ENCODE measurements at regions not wholly inside any gene's neighbourhood (a gene's known extent, or its start where the extent isn't known, plus 50 kb on each side); places are given as distances from the start of the nearest gene placed in this dataset.

- DNase-seq, result no peak
- H3K27ac ChIP-seq, result no peak overlapping the region
- intact Hi-C loops (cut with DNase I), result no loop called here
Measured at GRCh38 chr6:95848717-95849116, 167.1 kb upstream of the FUT9 start.

GRCh38 chr6:95856876-95857364 lies 158.9 kb upstream of the FUT9 start:
- intact Hi-C loops (cut with DNase I), result loop anchor here in 1 of 10 donors (1.0 kb wide), 1 partner anchor 17 kb away; no protein-coding TSS in a partner anchor
- Histone ChIP-seq H3K9me3 (peaks cover 0 to 20% (median 7%) of the 10 kb centered on the region in 12 donors), H3K36me3 (no peaks in the 10 kb centered on the region), H3K4me3 (no peak overlapping the region), H3K4me1 (no peaks in the 10 kb centered on the region), H3K27me3 (no peaks in the 10 kb centered on the region), H3K27ac (no peak overlapping the region)
- DNase-seq, result no peak
- ATAC-seq, result no peak
- 72 to 80% (median 77%) methylated on average over 7 of the region's 7 CpGs for WGBS, 4 donors
- TF ChIP-seq CTCF (IDR thresholded peaks at IDR 0.05), result no peak
- no peak for TF ChIP-seq POLR2A (IDR thresholded peaks at IDR 0.05)

More at GRCh38 chr6:95848717-95849116, 167.1 kb upstream of the FUT9 start:
- Histone ChIP-seq H3K4me1 (no peaks in the 10 kb centered on the region), H3K4me3 (no peak overlapping the region), H3K27me3 (no peaks in the 10 kb centered on the region), H3K36me3 (no peaks in the 10 kb centered on the region), H3K9me3 (no peaks in the 10 kb centered on the region)
- no peak for TF ChIP-seq POLR2A (IDR thresholded peaks at IDR 0.05)
- TF ChIP-seq CTCF (IDR thresholded peaks at IDR 0.05), result no peak
- WGBS, 4 donors, result 62 to 66% (median 62%) methylated on average over 8 of the region's 8 CpGs
- peak in 1 of 4 donors; percentile 14 for ATAC-seq

GRCh38 chr6:95865857-95866256 lies 149.9 kb upstream of the FUT9 start:
- intact Hi-C loops (cut with DNase I), result loop anchor here in 8 of 10 donors (2.0 to 5.0 kb wide), 2 partner anchors 434 to 435 kb away; no protein-coding TSS in a partner anchor
- ATAC-seq (no peak), DNase-seq (no peak)
- Histone ChIP-seq H3K9me3 (no peaks in the 10 kb centered on the region), H3K4me3 (no peak overlapping the region), H3K4me1 (no peaks in the 10 kb centered on the region), H3K27ac (no peak overlapping the region), H3K27me3 (peaks cover 0 to 8% (median 0%) of the 10 kb centered on the region in 9 donors), H3K36me3 (no peaks in the 10 kb centered on the region)
- TF ChIP-seq CTCF (IDR thresholded peaks at IDR 0.05), result no peak
- TF ChIP-seq POLR2A (IDR thresholded peaks at IDR 0.05), result no peak

- Histone ChIP-seq H3K4me1 (no peaks in the 10 kb centered on the region), H3K36me3 (no peaks in the 10 kb centered on the region), H3K9me3 (no peaks in the 10 kb centered on the region), H3K27me3 (peaks cover 0 to 8% (median 0%) of the 10 kb centered on the region in 9 donors), H3K27ac (no peak overlapping the region), H3K4me3 (no peak overlapping the region)
- ATAC-seq (no peak), DNase-seq (no peak)
- 28 to 38% (median 36%) methylated on average over 7 of the region's 7 CpGs for WGBS, 4 donors
- intact Hi-C loops (cut with DNase I), result loop anchor here in 8 of 10 donors (2.0 to 5.0 kb wide), 2 partner anchors 434 to 436 kb away; no protein-coding TSS in a partner anchor
- TF ChIP-seq CTCF (IDR thresholded peaks at IDR 0.05) (peak in 7 of 12 donors; percentile 31 to 46 (median 41)), POLR2A (IDR thresholded peaks at IDR 0.05) (no peak)
Measured at GRCh38 chr6:95866732-95867131, 149.0 kb upstream of the FUT9 start.

Measured in heart left ventricle (tissue), 16 donors.